ENCODE measurements at regions not wholly inside any gene's neighbourhood (a gene's known extent, or its start where the extent isn't known, plus 50 kb on each side); places are given as distances from the start of the nearest gene placed in this dataset.
A peak's percentile ranks its signal among the peaks of the same experiment; 100 is the strongest.

DNA sequence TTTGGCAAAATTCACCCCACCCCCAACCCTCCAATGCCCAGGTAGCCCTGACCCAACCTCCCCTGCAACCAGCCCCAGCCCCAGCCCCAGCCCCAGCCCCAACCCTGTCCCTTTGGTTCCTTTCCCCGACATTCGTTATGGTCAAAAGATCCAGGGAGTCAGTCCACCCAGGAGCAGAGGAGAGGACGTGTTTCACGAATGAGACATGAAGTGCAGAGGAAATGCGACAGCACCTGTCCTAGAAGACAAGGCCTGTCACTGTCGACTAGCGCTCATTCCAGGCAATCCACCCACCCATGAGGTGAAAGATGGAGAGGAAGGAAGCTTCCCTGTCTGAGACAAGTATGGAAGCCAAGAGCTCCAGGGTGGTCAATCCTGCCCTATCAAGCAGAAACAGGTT lies 485.0 kb downstream of the SPATA31A7 start:
- H3K4me3 ChIP-seq (ENCODE audit: low read depth, poor library complexity, severe bottlenecking): no peak overlapping the region
- intact Hi-C loops (cut with DNase I; ENCODE audit: low total_unique reads): no loop called here
- WGBS, 2 donors: 85% methylated on average over 7 of the region's 7 CpGs
- TF ChIP-seq POLR2A (IDR thresholded peaks at IDR 0.05): no peak
- TF ChIP-seq, protein P1, sequence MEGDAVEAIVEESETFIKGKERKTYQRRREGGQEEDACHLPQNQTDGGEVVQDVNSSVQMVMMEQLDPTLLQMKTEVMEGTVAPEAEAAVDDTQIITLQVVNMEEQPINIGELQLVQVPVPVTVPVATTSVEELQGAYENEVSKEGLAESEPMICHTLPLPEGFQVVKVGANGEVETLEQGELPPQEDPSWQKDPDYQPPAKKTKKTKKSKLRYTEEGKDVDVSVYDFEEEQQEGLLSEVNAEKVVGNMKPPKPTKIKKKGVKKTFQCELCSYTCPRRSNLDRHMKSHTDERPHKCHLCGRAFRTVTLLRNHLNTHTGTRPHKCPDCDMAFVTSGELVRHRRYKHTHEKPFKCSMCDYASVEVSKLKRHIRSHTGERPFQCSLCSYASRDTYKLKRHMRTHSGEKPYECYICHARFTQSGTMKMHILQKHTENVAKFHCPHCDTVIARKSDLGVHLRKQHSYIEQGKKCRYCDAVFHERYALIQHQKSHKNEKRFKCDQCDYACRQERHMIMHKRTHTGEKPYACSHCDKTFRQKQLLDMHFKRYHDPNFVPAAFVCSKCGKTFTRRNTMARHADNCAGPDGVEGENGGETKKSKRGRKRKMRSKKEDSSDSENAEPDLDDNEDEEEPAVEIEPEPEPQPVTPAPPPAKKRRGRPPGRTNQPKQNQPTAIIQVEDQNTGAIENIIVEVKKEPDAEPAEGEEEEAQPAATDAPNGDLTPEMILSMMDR (IDR thresholded peaks at IDR 0.05): no peak
- peak in 1 of 2 donors; percentile 68 for DNase-seq (ENCODE audit: low spot score in 2 of 2)
